KMS-11 (cell line): ENCODE measurements at regions not wholly inside any gene's neighbourhood (a gene's known extent, or its start where the extent isn't known, plus 50 kb on each side); places are given as distances from the start of the nearest gene placed in this dataset.

Source experiments
- H2AFZ ChIP-seq: fragments of 200-600 bp; sonication (generic); 2 replicates; pipeline ENCODE4 v1.6.1; 2016; ENCODE audit warnings: antibody characterized with exemption, mixed run types, low read depth
- H3K27ac ChIP-seq: fragments of 200-600 bp; sonication (generic); 2 replicates; pipeline ENCODE4 v1.6.1; 2016; ENCODE audit warnings: mild to moderate bottlenecking, mixed run types
- H3K27me3 ChIP-seq: fragments of 200-600 bp; sonication (generic); 2 replicates; pipeline ENCODE4 v1.6.1; 2017; ENCODE audit warnings: mild to moderate bottlenecking, low read depth, mixed run types, moderate library complexity; ENCODE audit not compliant: insufficient read depth
- H3K36me3 ChIP-seq: fragments of 200-600 bp; sonication (generic); 2 replicates; pipeline ENCODE4 v1.6.1; 2017; ENCODE audit warnings: mild to moderate bottlenecking, mixed run types; ENCODE audit not compliant: insufficient read depth
- H3K4me1 ChIP-seq: fragments of 200-600 bp; sonication (generic); 2 replicates; pipeline ENCODE4 v1.6.1; 2016; ENCODE audit warnings: mild to moderate bottlenecking, low read depth, mixed run types; ENCODE audit not compliant: poor library complexity, severe bottlenecking
- H3K4me2 ChIP-seq: fragments of 200-600 bp; sonication (generic); 2 replicates; pipeline ENCODE4 v1.7.0; 2016; ENCODE audit warnings: mild to moderate bottlenecking, mixed run types
- H3K4me3 ChIP-seq: fragments of 200-600 bp; sonication (generic); IDR thresholded peaks from 2 replicates; pipeline ENCODE4 v1.6.1; 2017; ENCODE audit warnings: low read depth, low read length, mixed read lengths; ENCODE audit not compliant: insufficient read depth
- H3K79me2 ChIP-seq: fragments of 200-600 bp; sonication (generic); 2 replicates; pipeline ENCODE4 v1.6.1; 2016; ENCODE audit warnings: low read depth, mixed run types; ENCODE audit not compliant: insufficient read depth
- H3K9ac ChIP-seq: fragments of 200-600 bp; sonication (generic); 2 replicates; pipeline ENCODE4 v1.6.1; 2016; ENCODE audit warnings: mild to moderate bottlenecking, mixed run types
- H4K20me1 ChIP-seq: fragments of 200-600 bp; sonication (generic); 2 replicates; pipeline ENCODE4 v1.6.1; 2016; ENCODE audit warnings: mild to moderate bottlenecking, mixed run types; ENCODE audit not compliant: insufficient read depth
- TF ChIP-seq, protein P1 (sequence below): fragments of 200-600 bp; sonication (generic); conservative IDR thresholded peaks from 2 replicates; pipeline ENCODE4 v1.6.1; 2017; ENCODE audit warnings: low read depth, mild to moderate bottlenecking, antibody characterized with exemption, low read length, moderate library complexity, mixed read lengths

DNA sequence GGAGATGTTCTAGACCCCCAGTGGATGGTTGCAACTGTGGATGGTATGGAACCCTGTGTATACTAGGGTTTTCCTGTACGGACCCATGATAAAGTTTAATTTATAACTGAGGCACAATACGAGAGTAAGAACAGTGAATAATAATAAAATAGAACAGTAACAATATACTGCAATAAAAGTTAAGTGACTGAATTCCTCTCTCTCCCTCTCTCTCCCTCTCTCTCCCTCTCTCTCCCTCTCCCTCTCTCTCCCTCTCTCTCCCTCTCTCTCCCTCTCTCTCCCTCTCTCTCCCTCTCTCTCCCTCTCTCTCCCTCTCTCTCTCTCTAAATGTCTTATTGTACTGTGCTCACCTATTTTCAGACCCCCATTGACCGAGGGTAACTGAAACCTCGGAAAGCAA lies 291.0 kb downstream of the IRF8 start:
- no peak overlapping the region for H2AFZ ChIP-seq
- TF ChIP-seq, protein P1, sequence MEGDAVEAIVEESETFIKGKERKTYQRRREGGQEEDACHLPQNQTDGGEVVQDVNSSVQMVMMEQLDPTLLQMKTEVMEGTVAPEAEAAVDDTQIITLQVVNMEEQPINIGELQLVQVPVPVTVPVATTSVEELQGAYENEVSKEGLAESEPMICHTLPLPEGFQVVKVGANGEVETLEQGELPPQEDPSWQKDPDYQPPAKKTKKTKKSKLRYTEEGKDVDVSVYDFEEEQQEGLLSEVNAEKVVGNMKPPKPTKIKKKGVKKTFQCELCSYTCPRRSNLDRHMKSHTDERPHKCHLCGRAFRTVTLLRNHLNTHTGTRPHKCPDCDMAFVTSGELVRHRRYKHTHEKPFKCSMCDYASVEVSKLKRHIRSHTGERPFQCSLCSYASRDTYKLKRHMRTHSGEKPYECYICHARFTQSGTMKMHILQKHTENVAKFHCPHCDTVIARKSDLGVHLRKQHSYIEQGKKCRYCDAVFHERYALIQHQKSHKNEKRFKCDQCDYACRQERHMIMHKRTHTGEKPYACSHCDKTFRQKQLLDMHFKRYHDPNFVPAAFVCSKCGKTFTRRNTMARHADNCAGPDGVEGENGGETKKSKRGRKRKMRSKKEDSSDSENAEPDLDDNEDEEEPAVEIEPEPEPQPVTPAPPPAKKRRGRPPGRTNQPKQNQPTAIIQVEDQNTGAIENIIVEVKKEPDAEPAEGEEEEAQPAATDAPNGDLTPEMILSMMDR = no peak
- no peak overlapping the region for H3K9ac ChIP-seq
- H3K36me3 ChIP-seq = no peaks in the 10 kb centered on the region
- H3K79me2 ChIP-seq = no peaks in the 10 kb centered on the region
- H3K27ac ChIP-seq = no peak overlapping the region
- H3K4me3 ChIP-seq = no peak overlapping the region
- peaks cover 55% of the 10 kb centered on the region for H3K27me3 ChIP-seq
- H3K4me2 ChIP-seq = no peak overlapping the region
- no peaks in the 10 kb centered on the region for H4K20me1 ChIP-seq
- no peaks in the 10 kb centered on the region for H3K4me1 ChIP-seq

DNA sequence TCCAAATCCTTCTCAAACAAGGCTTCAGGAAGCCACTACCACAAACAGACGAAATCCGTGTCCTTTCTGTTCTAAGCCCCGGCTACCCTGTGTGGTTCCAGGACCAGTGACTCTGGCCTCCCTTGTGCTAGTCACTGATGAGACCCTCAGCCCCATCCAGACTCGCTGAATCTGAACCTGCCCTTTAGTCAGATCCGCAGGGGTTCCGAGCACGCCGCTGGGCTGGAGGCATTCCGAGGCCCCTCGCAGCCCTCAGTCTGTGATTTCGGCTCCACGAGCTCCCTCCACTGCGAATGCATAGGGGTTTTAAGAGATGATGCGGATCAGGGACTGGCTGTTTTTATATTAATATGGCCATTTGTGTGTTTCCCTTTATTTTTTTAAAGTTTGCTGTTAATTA lies 292.7 kb downstream of the IRF8 start:
- no peak overlapping the region for H3K9ac ChIP-seq
- no peak overlapping the region for H3K27ac ChIP-seq
- peaks cover 66% of the 10 kb centered on the region for H3K27me3 ChIP-seq
- TF ChIP-seq, protein P1 = no peak
- H3K4me3 ChIP-seq = no peak overlapping the region
- H3K36me3 ChIP-seq = no peaks in the 10 kb centered on the region
- no peak overlapping the region for H3K4me2 ChIP-seq
- H3K4me1 ChIP-seq = no peaks in the 10 kb centered on the region
- no peaks in the 10 kb centered on the region for H4K20me1 ChIP-seq
- no peak overlapping the region for H2AFZ ChIP-seq
- H3K79me2 ChIP-seq = no peaks in the 10 kb centered on the region

DNA sequence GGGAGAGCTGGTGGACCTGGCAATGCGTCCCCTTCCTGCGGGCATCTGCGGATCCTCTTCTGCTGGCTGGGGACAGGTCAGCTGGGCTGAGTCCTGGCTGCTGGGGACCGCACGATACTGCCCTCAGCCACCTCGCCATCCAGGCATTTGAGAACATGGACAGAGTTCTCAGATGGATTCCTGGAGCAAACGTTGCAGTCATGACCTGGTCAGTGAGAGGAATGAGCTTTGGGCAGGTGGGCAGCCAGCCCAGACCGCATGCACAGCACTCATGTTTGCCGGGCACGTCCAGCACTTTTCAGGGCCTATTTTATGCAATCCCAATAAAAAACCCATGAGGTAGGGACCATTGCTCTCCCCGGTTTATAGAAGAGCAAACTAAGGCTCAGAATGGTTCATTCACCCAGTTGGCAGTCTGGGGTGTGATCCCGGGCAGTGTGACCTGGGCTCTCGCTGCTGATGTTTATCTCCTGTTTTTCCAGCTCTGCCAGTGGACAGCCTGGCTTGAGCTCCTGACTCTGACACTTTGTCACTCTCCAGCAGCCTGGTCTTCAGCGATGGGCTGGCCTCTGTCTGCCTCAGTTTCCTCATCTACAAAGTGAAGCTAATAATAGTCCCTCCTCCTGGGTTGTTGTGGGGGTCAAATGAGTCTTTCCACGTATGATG lies 294.7 kb downstream of the IRF8 start:
- Histone ChIP-seq H3K4me3 (no peak overlapping the region), H2AFZ (no peak overlapping the region), H3K27ac (no peak overlapping the region), H3K4me1 (no peaks in the 10 kb centered on the region), H3K9ac (no peak overlapping the region), H3K27me3 (peaks cover 78% of the 10 kb centered on the region), H3K79me2 (no peaks in the 10 kb centered on the region), H3K36me3 (no peaks in the 10 kb centered on the region), H3K4me2 (no peak overlapping the region), H4K20me1 (no peaks in the 10 kb centered on the region)
- TF ChIP-seq, protein P1 = no peak

DNA sequence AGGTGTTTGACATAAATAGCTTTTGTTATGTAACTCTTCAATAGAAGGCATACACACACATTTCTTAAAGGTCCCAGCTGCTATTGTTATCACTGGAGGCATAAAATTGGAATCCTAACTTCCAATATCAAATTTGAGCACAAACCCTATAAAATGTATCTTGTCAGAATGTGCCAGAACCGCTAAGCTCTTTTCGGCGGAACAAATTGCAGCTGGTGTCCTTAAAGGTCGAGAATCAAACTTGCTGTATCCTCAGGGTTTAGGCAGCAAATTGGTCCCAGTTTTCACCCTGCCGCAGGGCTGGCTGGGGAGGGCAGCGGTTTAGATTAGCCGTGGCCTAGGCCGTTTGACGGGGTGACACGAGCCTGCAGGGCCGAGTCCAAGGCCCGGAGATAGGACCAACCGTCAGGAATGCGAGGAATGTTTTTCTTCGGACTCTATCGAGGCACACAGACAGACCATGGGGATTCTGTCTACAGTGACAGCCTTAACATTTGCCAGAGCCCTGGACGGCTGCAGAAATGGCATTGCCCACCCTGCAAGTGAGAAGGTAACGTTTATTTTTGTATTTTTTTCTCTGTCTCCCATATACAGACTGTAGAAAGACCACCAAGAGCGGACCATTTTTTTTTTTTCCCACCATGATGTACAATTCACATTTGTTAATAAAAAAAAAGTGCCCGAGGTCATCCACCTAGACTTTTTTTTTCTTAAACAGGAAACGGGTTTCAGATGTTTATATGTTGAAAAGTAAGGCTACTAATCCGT lies 297.1 kb downstream of the IRF8 start:
- no peak overlapping the region for H3K4me3 ChIP-seq
- H3K27ac ChIP-seq = no peak overlapping the region
- H4K20me1 ChIP-seq = no peaks in the 10 kb centered on the region
- H3K36me3 ChIP-seq = no peaks in the 10 kb centered on the region
- H3K9ac ChIP-seq = no peak overlapping the region
- H3K27me3 ChIP-seq = peaks cover 90% of the 10 kb centered on the region
- no peaks in the 10 kb centered on the region for H3K4me1 ChIP-seq
- TF ChIP-seq, protein P1 = no peak
- no peaks in the 10 kb centered on the region for H3K79me2 ChIP-seq
- H3K4me2 ChIP-seq = no peak overlapping the region
- H2AFZ ChIP-seq = no peak overlapping the region
